Keratinocyte (primary cell): ENCODE measurements at regions not wholly inside any gene's neighbourhood (a gene's known extent, or its start where the extent isn't known, plus 50 kb on each side); places are given as distances from the start of the nearest gene placed in this dataset.

ENCODE experiments used
- EZH2 ChIP-seq: IDR thresholded peaks from one replicate; pipeline ENCODE4 v1.6.1; 2012; ENCODE audit warnings: inconsistent platforms, mild to moderate bottlenecking, low read length, moderate library complexity
- TF ChIP-seq, protein P1 (sequence below), 3 experiments: IDR thresholded peaks in 1 of 3; conservative IDR thresholded peaks in 1 of 3; optimal IDR thresholded peaks in 1 of 3; 2 replicates in 2 of 3; 3 replicates in 1 of 3; pipeline versions ENCODE3 to v1.5.1; 2011; ENCODE audit warnings: low read length in 3 of 3, mild to moderate bottlenecking in 3 of 3, moderate library complexity in 2 of 3, control low read depth in 1 of 3, inconsistent platforms in 1 of 3; ENCODE audit not compliant: insufficient read depth in 2 of 3; ENCODE audit errors: extremely low read depth in 1 of 3

DNA sequence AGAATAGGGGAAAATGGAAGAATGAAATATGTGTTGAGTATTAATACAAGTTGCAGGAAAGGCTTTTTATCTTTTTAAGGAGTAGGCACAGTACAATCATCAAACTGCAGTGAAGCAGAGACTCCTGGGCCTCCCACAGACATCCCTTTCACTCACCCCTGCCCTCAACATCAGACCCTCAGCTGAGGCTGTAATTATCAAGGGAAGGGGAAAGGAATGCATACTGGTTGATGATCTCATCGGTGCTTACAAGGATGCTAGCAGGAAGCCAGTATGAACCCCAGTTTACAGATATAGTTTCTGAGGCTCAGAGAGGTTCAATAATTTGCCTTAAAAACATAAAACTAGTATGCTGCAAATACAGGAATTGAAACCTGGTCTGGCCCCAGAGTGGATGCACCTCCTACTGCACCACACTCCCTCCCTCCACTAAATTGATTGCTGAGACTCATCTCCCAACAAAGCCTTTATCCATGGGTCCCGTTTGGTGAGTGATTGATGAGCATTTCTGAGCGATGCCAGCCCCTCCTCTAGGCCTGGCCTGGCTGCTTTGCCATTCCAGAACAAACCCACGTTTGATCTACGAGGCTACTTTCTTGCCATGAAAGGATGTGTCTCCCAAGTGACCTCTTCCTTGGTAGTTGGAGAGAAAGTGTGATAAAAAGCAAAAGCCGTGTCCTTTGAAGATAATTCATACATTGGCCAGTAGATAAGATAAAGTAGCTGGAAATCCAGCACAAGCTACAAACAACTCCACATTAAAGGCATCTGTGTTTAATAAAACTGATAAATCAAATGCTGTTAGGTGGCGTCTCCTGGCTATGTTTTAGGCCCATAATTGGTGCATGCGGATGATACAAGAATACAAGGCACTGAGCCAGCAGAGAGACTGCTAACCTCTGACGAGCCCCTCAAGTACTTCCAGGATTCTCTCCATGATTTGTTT, 233.9 kb upstream of the CAMK1G start:
- TF ChIP-seq, protein P1, sequence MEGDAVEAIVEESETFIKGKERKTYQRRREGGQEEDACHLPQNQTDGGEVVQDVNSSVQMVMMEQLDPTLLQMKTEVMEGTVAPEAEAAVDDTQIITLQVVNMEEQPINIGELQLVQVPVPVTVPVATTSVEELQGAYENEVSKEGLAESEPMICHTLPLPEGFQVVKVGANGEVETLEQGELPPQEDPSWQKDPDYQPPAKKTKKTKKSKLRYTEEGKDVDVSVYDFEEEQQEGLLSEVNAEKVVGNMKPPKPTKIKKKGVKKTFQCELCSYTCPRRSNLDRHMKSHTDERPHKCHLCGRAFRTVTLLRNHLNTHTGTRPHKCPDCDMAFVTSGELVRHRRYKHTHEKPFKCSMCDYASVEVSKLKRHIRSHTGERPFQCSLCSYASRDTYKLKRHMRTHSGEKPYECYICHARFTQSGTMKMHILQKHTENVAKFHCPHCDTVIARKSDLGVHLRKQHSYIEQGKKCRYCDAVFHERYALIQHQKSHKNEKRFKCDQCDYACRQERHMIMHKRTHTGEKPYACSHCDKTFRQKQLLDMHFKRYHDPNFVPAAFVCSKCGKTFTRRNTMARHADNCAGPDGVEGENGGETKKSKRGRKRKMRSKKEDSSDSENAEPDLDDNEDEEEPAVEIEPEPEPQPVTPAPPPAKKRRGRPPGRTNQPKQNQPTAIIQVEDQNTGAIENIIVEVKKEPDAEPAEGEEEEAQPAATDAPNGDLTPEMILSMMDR (optimal IDR thresholded peaks at IDR 0.05 in 1 of 3, IDR thresholded peaks at IDR 0.05 in 1 of 3, conservative IDR thresholded peaks at IDR 0.05 in 1 of 3; ENCODE audit: extremely low read depth in 1 of 3, insufficient read depth in 2 of 3, low read length in 3 of 3), result no peak
- TF ChIP-seq EZH2, result no peak
